ENCODE measurements at regions not wholly inside any gene's neighbourhood (a gene's known extent, or its start where the extent isn't known, plus 50 kb on each side); places are given as distances from the start of the nearest gene placed in this dataset.

DNA sequence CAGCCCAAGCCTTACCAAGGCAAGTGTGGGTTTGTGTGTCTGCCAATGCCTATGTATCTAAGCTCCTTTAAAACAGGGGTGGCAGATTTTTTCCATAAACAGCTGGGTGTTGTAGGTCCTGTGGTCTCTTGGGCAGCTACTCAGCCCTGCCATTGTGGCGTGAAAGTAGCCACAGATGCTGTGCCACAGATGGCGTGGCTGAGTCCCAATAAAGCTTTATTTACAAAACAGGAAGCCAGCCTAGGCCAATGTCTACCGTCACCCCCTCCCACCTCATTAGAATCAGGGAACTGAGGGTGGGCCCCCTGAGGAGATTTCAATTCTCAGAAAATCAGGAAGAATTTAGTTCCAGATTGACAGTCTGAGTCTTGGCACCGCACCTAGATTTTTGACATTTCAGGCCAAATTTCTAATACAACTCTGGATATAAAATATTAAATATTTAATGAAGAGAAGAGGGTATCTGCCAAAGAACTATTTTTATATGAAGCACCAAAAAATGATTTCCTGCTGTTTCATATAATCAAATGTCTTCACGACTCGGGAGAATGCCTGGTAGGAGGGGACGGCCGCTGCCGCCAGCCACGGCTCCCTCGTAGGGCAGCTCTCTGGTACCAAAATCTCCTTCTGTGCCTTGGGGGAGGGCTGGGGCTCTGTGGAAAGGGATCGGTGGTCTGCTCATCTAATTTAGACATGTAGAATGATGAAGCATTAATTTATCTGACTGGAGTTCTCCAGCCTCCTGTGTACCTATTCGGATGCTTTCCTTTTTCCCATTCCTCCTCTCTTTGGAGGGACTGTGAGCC is 420.9 kb downstream of the IRX2 start:
- Histone ChIP-seq H3K36me3 (ENCODE audit: control insufficient read depth in 2 of 2, extremely low read depth in 1 of 2, insufficient read depth in 2 of 2, low read length in 2 of 2) (no peaks in the 10 kb centered on the region), H3K9me3 (replicated peaks; ENCODE audit: control insufficient read depth, insufficient read depth, low read length) (peaks cover 6% of the 10 kb centered on the region), H3K4me2 (ENCODE audit: insufficient read depth, low read length) (no peak overlapping the region), H2AFZ (ENCODE audit: low read depth, low read length) (no peak overlapping the region), H3K27me3 (ENCODE audit: control insufficient read depth in 2 of 2, insufficient read depth in 2 of 2, low read length in 2 of 2) (no peaks in the 10 kb centered on the region), H3K9me1 (replicated peaks; ENCODE audit: control insufficient read depth, extremely low read depth, insufficient read depth, low read length) (no peaks in the 10 kb centered on the region), H3K4me3 (replicated peaks in 1 of 3; ENCODE audit: insufficient read depth in 1 of 3, low read depth in 1 of 3, low read length in 3 of 3) (no peak overlapping the region), H3K27ac (ENCODE audit: insufficient read depth, low read depth, low read length) (no peak overlapping the region), H3K9ac (replicated peaks; ENCODE audit: extremely low read depth, insufficient read depth, low read length) (no peak overlapping the region), H3K79me2 (ENCODE audit: control insufficient read depth, insufficient read depth, low read length) (no peaks in the 10 kb centered on the region), H4K20me1 (replicated peaks; ENCODE audit: control insufficient read depth, extremely low read depth, insufficient read depth, low read length) (no peaks in the 10 kb centered on the region), H3K4me1 (ENCODE audit: control insufficient read depth, extremely low read depth, insufficient read depth, low read length) (no peaks in the 10 kb centered on the region)
- ChIA-PET POLR2A (no interaction called here), CTCF (no interaction called here)
- DNase-seq (ENCODE audit: low read depth, low spot score), result no peak
- BruUV-seq (replicated peaks), result no TSS peak
- TF ChIP-seq, protein P1, sequence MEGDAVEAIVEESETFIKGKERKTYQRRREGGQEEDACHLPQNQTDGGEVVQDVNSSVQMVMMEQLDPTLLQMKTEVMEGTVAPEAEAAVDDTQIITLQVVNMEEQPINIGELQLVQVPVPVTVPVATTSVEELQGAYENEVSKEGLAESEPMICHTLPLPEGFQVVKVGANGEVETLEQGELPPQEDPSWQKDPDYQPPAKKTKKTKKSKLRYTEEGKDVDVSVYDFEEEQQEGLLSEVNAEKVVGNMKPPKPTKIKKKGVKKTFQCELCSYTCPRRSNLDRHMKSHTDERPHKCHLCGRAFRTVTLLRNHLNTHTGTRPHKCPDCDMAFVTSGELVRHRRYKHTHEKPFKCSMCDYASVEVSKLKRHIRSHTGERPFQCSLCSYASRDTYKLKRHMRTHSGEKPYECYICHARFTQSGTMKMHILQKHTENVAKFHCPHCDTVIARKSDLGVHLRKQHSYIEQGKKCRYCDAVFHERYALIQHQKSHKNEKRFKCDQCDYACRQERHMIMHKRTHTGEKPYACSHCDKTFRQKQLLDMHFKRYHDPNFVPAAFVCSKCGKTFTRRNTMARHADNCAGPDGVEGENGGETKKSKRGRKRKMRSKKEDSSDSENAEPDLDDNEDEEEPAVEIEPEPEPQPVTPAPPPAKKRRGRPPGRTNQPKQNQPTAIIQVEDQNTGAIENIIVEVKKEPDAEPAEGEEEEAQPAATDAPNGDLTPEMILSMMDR (IDR thresholded peaks at IDR 0.05; ENCODE audit: extremely low read depth in 1 of 2, insufficient read depth in 1 of 2, low read depth in 1 of 2, low read length in 2 of 2), result no peak
- TF ChIP-seq JUN (IDR thresholded peaks at IDR 0.05; ENCODE audit: borderline replicate concordance, insufficient read depth, insufficient read length, low read depth) (no peak), POLR2AphosphoS5 (IDR thresholded peaks at IDR 0.05; ENCODE audit: insufficient read depth, low read depth, low read length) (no peak), GATA2 (IDR thresholded peaks at IDR 0.05; ENCODE audit: insufficient read depth, insufficient read length, low read depth, low read length) (no peak), EZH2 (IDR thresholded peaks at IDR 0.05; ENCODE audit: borderline replicate concordance, low read depth, low read length, severe bottlenecking) (no peak), POLR2A (IDR thresholded peaks at IDR 0.05; ENCODE audit: low read depth, low read length) (no peak), MYC (IDR thresholded peaks at IDR 0.05; ENCODE audit: low read depth, low read length) (no peak), FOS (IDR thresholded peaks at IDR 0.05; ENCODE audit: borderline replicate concordance, insufficient read depth, low read length) (no peak)
- TF ChIP-seq, protein P2, sequence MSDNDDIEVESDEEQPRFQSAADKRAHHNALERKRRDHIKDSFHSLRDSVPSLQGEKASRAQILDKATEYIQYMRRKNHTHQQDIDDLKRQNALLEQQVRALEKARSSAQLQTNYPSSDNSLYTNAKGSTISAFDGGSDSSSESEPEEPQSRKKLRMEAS (IDR thresholded peaks at IDR 0.05; ENCODE audit: insufficient read depth, insufficient read length), result no peak
- intact Hi-C loops (cut with micrococcal nuclease) (no loop called here), dilution Hi-C loops (cut with MboI; ENCODE audit: extremely low pct_ligation_motif_present, low sequenced_read_pairs) (no loop called here)
- FAIRE-seq, result no peak

Data from endothelial cell of umbilical vein (primary cell).